DMS53 treated with DMSO at 0.1 percent for 48 hours (cell line): ENCODE measurements at regions not wholly inside any gene's neighbourhood (a gene's known extent, or its start where the extent isn't known, plus 50 kb on each side); places are given as distances from the start of the nearest gene placed in this dataset.

ENCODE experiments used
- DNase-seq: peaks from one replicate; lab custom pipeline; 2025; ENCODE audit not compliant: unreplicated experiment; lab: John Stamatoyannopoulos, UW

- DNase-seq = no peak
These were observed 534.7 kb upstream of the KLHL29 start for GRCh38 chr2:22850310-22850709.

GRCh38 chr2:22854588-22854987, 530.4 kb upstream of the KLHL29 start:
- DNase-seq = no peak

- no peak for DNase-seq
These were observed 529.9 kb upstream of the KLHL29 start for GRCh38 chr2:22855081-22855480.

DNA sequence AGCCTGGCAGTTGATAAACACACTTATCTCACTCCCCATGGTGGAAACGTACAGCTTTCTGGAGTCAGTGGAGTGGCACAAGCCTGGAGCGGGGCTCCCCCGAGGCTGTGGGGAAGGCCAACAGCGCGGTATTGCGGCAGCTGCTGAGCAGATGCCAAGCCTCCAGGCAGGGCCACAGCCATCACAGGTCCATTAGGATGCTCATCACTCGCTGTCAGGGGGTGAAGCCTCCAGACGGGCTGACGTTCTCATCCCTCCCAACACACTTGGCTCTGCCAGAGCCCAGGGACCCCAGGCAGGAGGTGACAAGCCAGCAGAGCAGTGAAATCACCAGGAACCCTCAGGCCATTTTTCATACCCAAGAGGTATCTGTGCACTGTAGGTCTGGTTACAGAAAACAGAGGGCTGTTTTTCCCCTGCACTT, 529.2 kb upstream of the KLHL29 start:
- no peak for DNase-seq

DNA sequence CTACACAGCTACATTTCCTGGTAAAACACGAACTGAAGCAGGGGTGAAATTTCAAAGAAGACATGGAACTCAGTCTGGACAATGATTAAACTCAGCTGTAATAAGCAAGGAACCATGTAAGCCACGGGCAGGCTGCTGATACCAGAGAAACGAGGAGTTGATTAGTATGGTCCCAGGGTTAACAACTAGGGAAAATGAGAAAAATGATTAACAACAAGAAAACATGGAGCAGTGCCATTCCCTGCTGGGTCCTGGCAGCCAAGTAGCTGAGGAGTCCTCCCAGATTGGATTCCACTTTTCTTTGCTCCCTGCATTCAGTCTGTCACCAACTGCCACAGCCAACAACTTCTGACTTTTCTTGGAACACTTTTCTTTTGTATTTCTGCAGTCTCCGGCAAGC, 517.0 kb upstream of the KLHL29 start:
- no peak for DNase-seq

DNA sequence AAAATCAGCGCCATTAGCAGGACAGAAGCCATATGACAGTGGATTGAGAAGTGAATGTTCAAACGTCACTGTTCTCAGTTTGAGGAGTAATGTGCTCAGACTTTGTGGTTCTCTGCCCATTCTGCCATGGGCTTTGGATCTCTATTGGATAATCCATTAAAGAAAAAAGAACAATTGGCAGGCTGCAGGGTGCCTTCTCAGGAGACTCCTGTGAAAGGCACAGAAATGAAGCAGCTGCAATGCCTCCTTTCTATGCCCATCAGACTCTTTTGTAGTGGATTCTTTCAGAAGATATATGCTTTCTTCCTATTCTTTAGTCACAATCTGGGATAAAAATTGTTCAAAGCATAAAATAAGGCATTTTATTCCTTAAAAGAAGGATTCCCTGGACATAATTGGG, 506.9 kb upstream of the KLHL29 start:
- DNase-seq = no peak

DNA sequence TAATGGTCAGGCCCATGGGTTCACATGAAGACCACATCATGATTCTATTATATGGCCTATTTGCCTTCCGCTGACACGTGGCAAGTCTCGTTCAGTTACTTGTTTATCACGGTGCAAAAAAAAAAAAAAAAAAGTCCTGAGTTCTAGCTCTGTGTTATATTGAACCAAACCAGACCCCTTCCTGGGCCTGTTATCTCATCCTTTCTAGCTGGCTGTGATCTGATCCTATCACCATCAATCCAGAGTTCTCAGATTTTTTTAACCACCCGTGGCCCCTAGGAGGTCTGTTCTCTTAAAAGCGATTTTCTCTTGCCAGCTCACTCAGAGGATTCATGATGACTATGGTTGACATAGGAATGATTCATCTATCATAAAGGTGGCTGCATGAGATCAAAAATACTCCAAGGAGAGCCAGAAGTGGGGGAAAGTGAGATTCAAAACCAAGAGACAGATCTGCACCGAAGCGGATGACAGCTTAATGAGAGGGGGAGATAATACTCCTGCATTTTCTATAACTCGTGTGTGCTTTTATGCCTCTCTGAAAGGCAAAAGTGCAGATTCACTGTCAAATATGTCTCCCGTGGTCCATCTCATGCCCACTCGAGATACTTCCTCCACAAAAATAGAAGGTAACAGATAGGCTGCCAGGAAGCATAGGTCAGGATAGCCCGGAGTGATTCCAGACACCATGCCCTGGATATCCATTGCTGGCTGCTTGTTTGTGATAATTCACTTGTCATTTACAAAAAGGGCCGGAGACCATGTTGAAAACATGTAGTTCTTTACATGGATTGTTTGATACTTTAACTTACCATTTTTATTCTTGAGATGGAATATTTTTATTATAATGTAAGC, 505.7 kb upstream of the KLHL29 start:
- DNase-seq = no peak

DNA sequence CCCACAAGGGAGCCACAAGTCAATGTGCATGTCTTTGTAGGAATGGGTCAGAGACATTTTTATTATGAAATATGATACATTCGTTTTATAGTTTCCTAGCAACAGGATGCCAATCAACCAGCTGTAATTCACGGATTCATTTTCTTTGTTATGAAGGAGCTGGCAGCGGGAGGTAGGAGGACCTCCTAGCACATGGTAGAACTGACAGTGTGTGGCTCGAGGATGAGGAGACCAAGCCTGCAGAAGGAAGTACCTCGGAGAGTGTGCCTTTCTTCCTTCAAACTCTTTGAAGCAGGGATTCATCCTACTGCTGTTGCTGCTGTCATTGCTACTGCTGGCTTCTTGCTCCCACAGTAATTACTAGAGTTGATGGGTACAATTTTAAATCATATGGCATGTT, 504.8 kb upstream of the KLHL29 start:
- no peak for DNase-seq

DNA sequence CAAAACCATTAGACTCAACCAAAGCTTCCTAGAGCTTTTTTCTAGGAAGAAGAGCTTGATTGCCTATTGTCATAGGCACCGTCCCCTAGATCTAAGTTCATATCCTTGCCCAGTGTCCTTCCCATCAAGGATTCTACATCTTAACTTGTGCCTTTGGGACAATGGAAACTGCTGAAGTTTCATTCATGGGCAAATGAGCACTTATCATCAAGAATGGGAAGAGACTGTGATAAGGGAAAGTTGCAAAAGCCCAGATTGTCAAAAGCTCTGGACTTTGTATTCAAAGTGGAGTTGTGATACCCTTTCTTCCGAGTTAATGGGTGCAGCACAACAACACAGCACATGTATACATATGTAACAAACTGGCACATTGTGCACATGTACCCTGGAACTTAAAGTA, 503.0 kb upstream of the KLHL29 start:
- no peak for DNase-seq

- no peak for DNase-seq
These were observed 502.3 kb upstream of the KLHL29 start for GRCh38 chr2:22882643-22883042.

DNA sequence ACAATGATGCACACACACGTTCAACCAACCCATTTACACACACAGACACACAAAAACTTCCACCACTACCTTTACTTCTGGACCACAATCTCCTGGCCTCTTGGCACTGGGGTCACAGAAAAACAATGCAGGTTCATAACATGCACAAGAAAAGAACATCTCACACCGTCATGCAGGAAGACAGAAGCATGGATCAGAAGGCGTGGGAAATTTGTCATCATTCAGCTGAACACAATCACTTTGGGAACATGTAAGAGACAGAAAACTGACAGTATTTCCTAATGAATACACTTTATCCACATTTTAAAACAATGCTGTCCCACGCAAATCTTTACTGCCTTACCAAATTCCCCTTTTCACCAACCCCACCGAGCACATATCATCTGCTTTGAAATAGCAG, 501.9 kb upstream of the KLHL29 start:
- no peak for DNase-seq

DNA sequence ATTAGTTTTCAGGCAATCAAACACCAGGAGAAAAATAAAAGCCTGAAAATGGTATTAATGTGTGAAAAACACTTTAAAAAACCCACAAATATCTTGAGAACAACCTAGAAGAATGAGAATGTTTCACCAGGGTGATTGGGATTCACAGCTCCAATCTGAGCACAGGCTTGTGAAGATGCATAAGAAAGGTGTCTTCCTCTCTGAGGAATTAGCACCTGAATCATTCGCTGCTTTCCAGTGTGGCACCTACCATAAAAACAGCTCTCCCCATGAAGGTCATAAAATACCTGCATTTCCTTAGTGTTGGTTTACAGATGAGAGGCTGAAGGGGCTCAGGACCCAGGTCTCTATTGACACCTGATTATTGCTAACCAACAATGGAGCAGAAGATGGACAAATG, 499.7 kb upstream of the KLHL29 start:
- DNase-seq = no peak

DNA sequence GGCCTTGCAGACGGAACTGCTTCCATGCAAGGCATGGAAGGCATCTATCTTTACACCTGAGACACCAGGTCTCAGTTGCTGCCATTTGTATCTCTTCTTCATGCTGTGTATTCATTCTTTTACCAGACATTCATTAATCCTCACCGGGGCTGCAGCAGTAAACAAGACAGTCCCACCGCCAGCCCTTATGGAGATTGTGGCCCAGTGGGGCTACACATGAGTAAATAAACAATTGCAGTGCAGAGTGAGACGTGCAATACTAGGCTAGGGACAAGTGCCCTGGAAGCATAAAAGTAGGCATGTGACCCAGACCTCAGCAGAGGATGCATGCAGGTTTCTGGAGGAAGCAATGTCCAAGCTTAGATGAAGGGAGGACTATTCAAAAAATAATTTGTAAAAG, 497.6 kb upstream of the KLHL29 start:
- DNase-seq = no peak

GRCh38 chr2:22887845-22888244, 497.1 kb upstream of the KLHL29 start:
- DNase-seq = no peak

- no peak for DNase-seq
These were observed 494.8 kb upstream of the KLHL29 start for GRCh38 chr2:22890132-22890531.

- DNase-seq = no peak
These were observed 491.0 kb upstream of the KLHL29 start for GRCh38 chr2:22893761-22894517.

DNA sequence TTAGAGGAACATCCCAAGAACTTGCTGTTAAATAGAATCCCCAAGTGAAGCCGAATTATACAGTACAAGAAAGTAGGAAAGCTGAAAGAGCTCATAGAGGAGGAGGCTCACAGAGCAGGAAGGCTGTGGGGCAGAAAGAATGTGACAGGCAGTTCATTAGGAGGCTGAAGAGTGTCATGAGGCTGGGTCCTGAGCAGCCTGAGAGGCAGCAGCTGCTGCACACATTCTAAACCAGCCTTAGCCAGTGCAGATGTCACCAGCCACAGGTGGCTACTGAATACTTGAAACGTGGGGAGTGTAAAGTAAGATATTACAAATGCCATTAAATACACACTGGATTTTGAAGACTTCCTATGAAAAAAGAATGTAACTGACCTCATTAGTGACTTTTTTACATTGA, 490.2 kb upstream of the KLHL29 start:
- peak; percentile 31 for DNase-seq

GRCh38 chr2:22897428-22897827, 487.6 kb upstream of the KLHL29 start:
- no peak for DNase-seq

- no peak for DNase-seq
These were observed 484.3 kb upstream of the KLHL29 start for GRCh38 chr2:22900674-22901073.

DNA sequence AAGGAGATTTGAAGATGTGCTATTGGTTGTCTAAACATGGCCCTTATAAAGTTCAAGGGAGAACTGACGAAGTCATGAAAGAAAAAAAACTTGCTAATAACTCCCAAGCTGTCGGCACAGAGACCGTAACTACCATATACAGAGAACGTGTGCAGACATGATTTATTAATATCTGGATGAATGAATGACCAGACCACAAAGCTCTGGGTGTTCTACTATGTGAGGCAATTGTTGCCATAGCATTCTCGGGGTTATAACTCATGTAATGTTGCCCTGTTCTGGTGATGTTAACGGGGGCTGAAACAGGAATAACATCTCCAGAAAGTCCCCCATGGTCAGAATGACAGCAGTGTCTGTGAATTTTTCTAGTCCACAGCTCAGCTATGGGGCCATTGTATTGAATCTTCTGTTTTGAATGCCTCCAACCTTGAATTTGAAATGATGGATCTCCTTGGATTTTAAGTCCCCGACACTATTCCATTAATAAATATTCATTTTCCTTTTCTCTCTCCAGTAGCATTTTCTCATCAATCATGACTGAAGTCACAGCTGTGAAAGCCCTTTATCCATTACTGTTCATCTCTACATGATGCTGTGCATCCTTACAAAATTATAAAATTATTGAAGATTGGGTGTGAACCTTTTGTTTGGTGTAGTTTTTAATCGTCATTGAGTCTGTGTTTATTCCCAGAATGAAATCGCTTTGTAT, 483.4 kb upstream of the KLHL29 start:
- no peak for DNase-seq

- DNase-seq = no peak
These were observed 482.8 kb upstream of the KLHL29 start for GRCh38 chr2:22902180-22902550.

DNA sequence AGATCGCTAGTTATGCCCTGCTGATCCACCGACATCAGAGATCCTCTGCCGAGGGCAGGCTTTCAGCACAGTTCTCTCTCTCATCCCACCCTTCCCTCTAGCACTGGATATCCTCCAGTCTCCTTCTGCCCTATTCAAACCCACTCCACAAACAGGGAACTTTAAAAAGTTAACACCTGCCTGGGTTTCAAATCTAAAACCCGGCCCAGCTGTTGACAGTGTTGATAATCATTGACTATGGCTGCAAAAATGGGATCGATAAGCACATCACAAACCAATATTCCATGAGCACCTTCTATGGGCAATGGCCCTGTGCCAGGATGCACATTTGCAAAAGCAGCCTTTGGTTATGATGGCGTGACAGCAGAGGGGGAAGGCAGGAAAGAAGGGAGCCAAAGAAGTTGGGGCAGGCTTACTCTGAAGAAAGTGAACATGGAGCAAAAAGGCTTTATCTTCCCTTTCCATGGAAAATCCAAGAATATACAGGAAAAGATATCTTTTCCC, 482.3 kb upstream of the KLHL29 start:
- no peak for DNase-seq
